ENCODE measurements at regions not wholly inside any gene's neighbourhood (a gene's known extent, or its start where the extent isn't known, plus 50 kb on each side); places are given as distances from the start of the nearest gene placed in this dataset.

- TF ChIP-seq, protein P1, sequence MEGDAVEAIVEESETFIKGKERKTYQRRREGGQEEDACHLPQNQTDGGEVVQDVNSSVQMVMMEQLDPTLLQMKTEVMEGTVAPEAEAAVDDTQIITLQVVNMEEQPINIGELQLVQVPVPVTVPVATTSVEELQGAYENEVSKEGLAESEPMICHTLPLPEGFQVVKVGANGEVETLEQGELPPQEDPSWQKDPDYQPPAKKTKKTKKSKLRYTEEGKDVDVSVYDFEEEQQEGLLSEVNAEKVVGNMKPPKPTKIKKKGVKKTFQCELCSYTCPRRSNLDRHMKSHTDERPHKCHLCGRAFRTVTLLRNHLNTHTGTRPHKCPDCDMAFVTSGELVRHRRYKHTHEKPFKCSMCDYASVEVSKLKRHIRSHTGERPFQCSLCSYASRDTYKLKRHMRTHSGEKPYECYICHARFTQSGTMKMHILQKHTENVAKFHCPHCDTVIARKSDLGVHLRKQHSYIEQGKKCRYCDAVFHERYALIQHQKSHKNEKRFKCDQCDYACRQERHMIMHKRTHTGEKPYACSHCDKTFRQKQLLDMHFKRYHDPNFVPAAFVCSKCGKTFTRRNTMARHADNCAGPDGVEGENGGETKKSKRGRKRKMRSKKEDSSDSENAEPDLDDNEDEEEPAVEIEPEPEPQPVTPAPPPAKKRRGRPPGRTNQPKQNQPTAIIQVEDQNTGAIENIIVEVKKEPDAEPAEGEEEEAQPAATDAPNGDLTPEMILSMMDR (conservative IDR thresholded peaks at IDR 0.05; ENCODE audit: low read depth, low read length), result no peak
- no peak for TF ChIP-seq EZH2 (IDR thresholded peaks at IDR 0.05; ENCODE audit: low read length, unreplicated experiment)
Observed at GRCh38 chr11:106271086-106271485, 193.6 kb downstream of the AASDHPPT start.

Measured in PC-3 (cell line).